ENCODE measurements at regions not wholly inside any gene's neighbourhood (a gene's known extent, or its start where the extent isn't known, plus 50 kb on each side); places are given as distances from the start of the nearest gene placed in this dataset.

GRCh38 chr4:52290466-52290865 is 239.4 kb downstream of the SPATA18 start:
- no peak for DNase-seq

- peak in 1 of 2 experiments; percentile 42 for DNase-seq
Measured at GRCh38 chr4:52292245-52292644, 241.1 kb downstream of the SPATA18 start.

GRCh38 chr4:52296341-52296740 is 245.2 kb downstream of the SPATA18 start:
- no peak for DNase-seq

GRCh38 chr4:52298444-52298843 is 247.3 kb downstream of the SPATA18 start:
- DNase-seq = no peak

GRCh38 chr4:52299120-52299519 is 248.0 kb downstream of the SPATA18 start:
- no peak for DNase-seq

- no peak for DNase-seq
Measured at GRCh38 chr4:52311464-52312125, 260.5 kb downstream of the SPATA18 start.

GRCh38 chr4:52312722-52313121 is 261.6 kb downstream of the SPATA18 start:
- DNase-seq = no peak

GRCh38 chr4:52317361-52317879 is 266.3 kb downstream of the SPATA18 start:
- peak in 1 of 2 experiments; percentile 27 for DNase-seq

GRCh38 chr4:52317981-52318380 is 266.9 kb downstream of the SPATA18 start:
- no peak for DNase-seq

GRCh38 chr4:52329894-52330293 is 278.8 kb downstream of the SPATA18 start:
- DNase-seq = no peak

GRCh38 chr4:52343595-52343994 is 292.5 kb downstream of the SPATA18 start:
- no peak for DNase-seq

- DNase-seq = no peak
Measured at GRCh38 chr4:52350926-52351325, 299.8 kb downstream of the SPATA18 start.

GRCh38 chr4:52358366-52358765 is 300.7 kb downstream of the USP46 start:
- no peak for DNase-seq

GRCh38 chr4:52358883-52359321 is 300.2 kb downstream of the USP46 start:
- no peak for DNase-seq

GRCh38 chr4:52366191-52366590 is 292.9 kb downstream of the USP46 start:
- DNase-seq = no peak

GRCh38 chr4:52366621-52367020 is 292.5 kb downstream of the USP46 start:
- DNase-seq = no peak

GRCh38 chr4:52367282-52367830 is 291.7 kb downstream of the USP46 start:
- no peak for DNase-seq

- no peak for DNase-seq
Measured at GRCh38 chr4:52368895-52369294, 290.2 kb downstream of the USP46 start.

GRCh38 chr4:52369649-52370048 is 289.5 kb downstream of the USP46 start:
- DNase-seq = no peak

- DNase-seq = no peak
Measured at GRCh38 chr4:52370576-52370975, 288.5 kb downstream of the USP46 start.

- no peak for DNase-seq
Measured at GRCh38 chr4:52371841-52372240, 287.3 kb downstream of the USP46 start.

GRCh38 chr4:52372269-52372668 is 286.8 kb downstream of the USP46 start:
- no peak for DNase-seq

- DNase-seq = no peak
Measured at GRCh38 chr4:52372747-52373146, 286.4 kb downstream of the USP46 start.

GRCh38 chr4:52373650-52374049 is 285.5 kb downstream of the USP46 start:
- no peak for DNase-seq

GRCh38 chr4:52374877-52375276 is 284.2 kb downstream of the USP46 start:
- no peak for DNase-seq

Measured in Kasumi-1 (cell line).